Mammary epithelial cell (primary cell): ENCODE measurements at regions not wholly inside any gene's neighbourhood (a gene's known extent, or its start where the extent isn't known, plus 50 kb on each side); places are given as distances from the start of the nearest gene placed in this dataset.

Experiments used
- CTCF ChIP-seq, 2 donors: IDR thresholded peaks in 1 of 2; conservative IDR thresholded peaks in 1 of 2; 2 replicates each; pipeline ENCODE4 v1.5.1; 2011 to 2012; ENCODE audit warnings: inconsistent platforms in 2 of 2, low read length in 2 of 2, mild to moderate bottlenecking in 2 of 2, control low read depth in 1 of 2, low read depth in 1 of 2; ENCODE audit not compliant: insufficient read depth in 1 of 2; ENCODE audit errors: extremely low read depth in 1 of 2
- EZH2 ChIP-seq: IDR thresholded peaks from 2 replicates; pipeline ENCODE4 v1.6.1; 2012; ENCODE audit warnings: low read length, inconsistent platforms, borderline replicate concordance

DNA sequence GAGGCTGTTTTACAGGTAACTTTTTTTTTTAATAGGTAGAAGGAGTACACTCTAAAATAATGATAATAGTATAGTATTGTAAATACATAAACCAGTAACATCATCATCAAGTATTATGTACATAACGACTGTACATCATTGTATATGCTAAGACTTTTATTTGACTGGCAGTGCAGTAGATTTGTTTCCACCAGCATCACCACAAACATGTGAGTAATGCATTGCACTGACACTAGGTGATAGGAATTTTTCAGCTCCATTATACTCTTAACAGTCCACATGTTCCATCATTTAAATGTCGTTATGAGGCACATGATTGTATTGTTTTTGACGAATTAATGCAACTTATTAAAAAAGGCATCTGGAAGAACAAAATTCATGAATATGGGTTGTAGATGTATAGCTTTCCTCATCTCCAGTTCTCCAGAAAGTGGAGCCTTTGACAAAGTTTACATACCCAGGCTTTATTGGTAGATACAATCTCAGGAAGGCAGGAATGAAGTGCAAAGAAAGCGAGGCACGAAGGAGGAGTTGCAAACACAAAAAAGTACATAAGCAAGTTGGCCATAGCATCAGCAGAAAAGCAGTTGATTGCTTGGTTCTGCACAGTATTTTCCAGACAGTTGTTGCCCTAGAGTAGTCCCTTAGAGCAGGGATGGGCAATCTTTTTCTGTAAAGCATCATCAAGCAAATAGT is 336.9 kb upstream of the NR3C2 start:
- no peak for TF ChIP-seq CTCF (conservative IDR thresholded peaks at IDR 0.05 in 1 of 2, IDR thresholded peaks at IDR 0.05 in 1 of 2; ENCODE audit: extremely low read depth in 1 of 2, insufficient read depth in 1 of 2, low read depth in 1 of 2, low read length in 2 of 2)
- no peak for TF ChIP-seq EZH2
